Fibroblast of lung (primary cell): ENCODE measurements at regions not wholly inside any gene's neighbourhood (a gene's known extent, or its start where the extent isn't known, plus 50 kb on each side); places are given as distances from the start of the nearest gene placed in this dataset.

Source experiments
- EZH2 ChIP-seq: IDR thresholded peaks from 2 replicates; pipeline ENCODE4 v1.5.1; 2012; ENCODE audit warnings: low read length, control low read depth, mild to moderate bottlenecking; ENCODE audit errors: missing control alignments
- TF ChIP-seq, protein P1 (sequence below), 2 donors: IDR thresholded peaks in 1 of 2; conservative IDR thresholded peaks in 1 of 2; 1 replicate in 1 of 2; 2 replicates in 1 of 2; pipeline ENCODE4 v1.5.1; 2011 to 2012; ENCODE audit warnings: low read length in 2 of 2, control low read depth in 1 of 2, inconsistent platforms in 1 of 2, low read depth in 1 of 2, mild to moderate bottlenecking in 1 of 2

DNA sequence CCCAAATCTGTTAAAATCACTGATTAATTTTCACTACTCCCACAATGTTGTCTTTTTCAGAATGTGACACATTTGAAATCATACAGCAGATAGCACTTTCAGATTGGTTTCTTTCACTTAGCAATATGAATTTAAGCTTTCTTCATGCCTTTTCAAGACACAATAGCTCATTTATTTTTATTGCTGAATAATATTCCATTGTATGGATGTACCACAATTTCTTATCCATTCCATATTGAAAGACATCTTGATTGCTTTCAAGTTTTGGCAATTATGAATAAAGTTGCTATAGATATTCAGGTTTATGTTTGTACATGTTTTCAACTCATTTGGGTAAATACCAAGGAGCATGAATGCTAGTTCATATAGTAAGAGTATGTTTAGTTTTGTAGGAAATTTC lies 2635.6 kb upstream of the PCDH20 start:
- TF ChIP-seq, protein P1, sequence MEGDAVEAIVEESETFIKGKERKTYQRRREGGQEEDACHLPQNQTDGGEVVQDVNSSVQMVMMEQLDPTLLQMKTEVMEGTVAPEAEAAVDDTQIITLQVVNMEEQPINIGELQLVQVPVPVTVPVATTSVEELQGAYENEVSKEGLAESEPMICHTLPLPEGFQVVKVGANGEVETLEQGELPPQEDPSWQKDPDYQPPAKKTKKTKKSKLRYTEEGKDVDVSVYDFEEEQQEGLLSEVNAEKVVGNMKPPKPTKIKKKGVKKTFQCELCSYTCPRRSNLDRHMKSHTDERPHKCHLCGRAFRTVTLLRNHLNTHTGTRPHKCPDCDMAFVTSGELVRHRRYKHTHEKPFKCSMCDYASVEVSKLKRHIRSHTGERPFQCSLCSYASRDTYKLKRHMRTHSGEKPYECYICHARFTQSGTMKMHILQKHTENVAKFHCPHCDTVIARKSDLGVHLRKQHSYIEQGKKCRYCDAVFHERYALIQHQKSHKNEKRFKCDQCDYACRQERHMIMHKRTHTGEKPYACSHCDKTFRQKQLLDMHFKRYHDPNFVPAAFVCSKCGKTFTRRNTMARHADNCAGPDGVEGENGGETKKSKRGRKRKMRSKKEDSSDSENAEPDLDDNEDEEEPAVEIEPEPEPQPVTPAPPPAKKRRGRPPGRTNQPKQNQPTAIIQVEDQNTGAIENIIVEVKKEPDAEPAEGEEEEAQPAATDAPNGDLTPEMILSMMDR (conservative IDR thresholded peaks at IDR 0.05 in 1 of 2, IDR thresholded peaks at IDR 0.05 in 1 of 2; ENCODE audit: low read depth in 1 of 2, low read length in 2 of 2), result no peak
- TF ChIP-seq EZH2, result no peak
